HG03571 (cell line): ENCODE measurements at regions not wholly inside any gene's neighbourhood (a gene's known extent, or its start where the extent isn't known, plus 50 kb on each side); places are given as distances from the start of the nearest gene placed in this dataset.
"Not testable (repeated sequence)": the region's sequence is repeated elsewhere in the genome, so short reads cannot be mapped to it uniquely, and the experiment has no call there.

Source experiments
- ATAC-seq: cut with Tn5 transposase; IDR thresholded peaks from one replicate; pipeline ENCODE4 v1.9.1; 2021; ENCODE audit not compliant: unreplicated experiment

- ATAC-seq = no peak
These were observed 129.8 kb upstream of the CHODL start for GRCh38 chr21:18114810-18115209.

DNA sequence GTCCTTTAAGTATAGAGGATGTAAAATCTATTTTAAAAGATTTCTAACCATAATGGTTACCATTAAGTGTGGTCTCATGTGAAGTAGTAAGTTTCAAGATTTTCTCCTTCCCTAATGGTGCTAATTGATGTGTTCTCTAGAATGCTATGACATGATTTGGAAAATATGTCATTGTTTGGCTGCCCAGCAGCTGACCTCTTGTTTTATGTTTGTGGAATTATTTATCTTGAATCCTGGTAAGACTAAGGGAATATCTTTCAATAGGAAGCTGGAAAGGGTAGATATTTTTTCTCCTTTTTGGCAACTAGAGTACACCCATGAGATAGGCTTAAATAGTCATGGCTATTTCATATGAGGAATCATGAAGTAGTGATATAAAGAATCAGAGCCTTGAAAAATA is 139.8 kb upstream of the CHODL start:
- no peak for ATAC-seq

GRCh38 chr21:18096413-18096812 is 148.2 kb upstream of the CHODL start:
- not testable (repeated sequence) for ATAC-seq

GRCh38 chr21:18089786-18090185 is 154.8 kb upstream of the CHODL start:
- no peak for ATAC-seq

DNA sequence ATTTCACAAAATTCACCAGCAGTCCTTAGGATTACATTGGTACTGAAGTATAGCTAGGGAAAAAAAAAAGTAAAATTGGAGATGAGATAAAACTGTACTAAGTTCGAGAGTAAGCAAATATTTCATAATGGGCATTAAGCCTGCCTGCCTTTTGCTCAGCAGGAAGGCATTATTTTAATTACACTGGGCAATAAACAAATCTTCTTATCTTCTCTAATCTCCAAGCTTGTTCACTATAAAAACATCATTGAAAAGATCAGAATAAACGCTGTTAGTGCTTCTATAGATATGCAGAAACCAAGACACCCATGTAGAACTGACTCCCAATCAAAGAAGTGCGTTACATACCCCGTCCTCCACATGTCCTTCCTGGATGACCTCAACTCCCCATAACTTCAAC is 174.2 kb upstream of the CHODL start:
- no peak for ATAC-seq

DNA sequence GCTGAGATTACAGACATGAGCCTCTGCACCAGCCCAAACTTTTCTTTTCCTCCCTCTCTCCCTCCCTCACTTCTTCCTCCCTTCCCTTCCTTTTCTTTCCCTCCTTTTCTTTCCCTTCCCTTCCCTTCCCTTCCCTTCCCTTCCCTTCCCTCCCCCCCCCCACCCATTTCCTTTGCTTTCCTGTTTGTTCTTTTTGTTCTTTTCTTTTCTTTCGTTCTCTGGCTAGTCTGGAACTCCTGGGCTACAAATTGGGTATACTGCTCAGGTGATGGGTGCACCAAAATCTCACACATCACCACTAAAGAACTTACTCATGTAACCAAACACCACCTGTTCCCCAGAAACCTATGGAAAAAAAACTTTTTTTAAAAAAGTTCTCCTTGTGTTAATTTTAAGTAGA is 174.8 kb upstream of the CHODL start:
- ATAC-seq = no peak

- ATAC-seq = no peak
These were observed 184.2 kb upstream of the CHODL start for GRCh38 chr21:18060402-18060801.

DNA sequence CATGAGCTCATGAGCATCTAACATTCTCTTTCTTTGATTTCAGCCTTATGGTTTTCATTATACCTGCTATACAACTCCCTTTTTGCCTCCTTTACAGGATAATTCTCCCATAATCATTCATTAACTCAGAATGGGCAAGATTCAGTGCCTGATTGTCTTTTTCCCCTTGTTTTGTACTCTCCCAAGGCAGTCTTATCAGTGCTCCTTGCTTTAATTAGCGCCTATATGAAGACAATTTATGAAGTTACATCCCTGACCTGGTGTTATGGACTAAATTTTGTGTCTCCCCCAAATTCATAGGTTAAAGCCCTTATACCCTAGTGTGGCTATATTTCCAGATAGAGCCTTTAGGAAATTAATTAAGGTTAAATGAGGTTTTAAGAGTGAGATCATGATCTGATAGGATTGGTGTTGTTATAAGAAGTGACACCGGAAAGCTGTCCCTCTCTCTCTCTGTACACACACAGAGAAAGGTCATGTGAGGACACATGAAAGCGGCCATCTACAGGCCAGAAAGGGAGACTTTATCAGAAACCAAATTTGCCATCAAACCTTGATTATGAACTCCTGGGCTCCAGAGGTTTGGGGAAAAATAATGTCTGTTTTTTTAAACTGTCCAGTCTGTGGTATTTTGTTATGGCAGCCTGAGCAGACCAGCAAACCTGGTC is 185.8 kb upstream of the CHODL start:
- no peak for ATAC-seq

DNA sequence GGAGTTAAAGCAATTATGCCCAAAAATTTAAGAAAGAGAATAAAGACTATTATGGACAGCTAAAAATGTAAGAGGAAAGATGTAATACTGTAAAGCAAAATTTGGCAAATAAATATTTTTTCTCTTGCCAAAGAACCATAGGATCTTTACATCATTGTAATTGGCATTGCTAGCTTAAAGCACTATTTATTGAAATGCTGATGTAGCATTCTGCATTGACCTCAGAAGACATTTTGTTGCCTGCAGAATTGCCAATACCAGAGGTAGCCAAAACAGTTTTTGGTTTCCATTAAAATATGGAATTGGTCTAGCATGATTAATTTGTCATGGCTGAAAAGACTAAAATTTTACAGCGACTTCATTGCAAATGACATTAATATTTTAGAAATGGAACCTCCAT is 191.5 kb upstream of the CHODL start:
- ATAC-seq = no peak

DNA sequence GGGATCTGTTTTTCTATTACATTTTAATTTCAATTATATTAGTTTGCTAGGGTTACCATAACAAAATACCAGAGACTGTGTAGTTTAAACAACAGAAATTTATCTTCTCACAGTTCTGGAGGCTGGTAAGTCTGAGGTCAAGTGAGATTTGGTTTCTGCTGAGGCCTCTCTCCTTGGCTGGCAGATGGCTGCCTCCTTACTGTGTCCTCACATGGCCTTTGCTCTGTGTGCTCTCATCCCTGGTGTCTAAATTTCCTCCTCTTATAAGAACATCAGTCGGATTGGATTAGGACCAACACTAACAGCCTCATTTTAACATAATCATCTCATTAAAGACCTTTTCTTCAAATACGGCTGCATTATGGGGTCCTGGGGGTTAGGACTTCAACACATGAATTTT is 195.2 kb upstream of the CHODL start:
- no peak for ATAC-seq

- ATAC-seq = no peak
These were observed 203.6 kb upstream of the CHODL start for GRCh38 chr21:18041012-18041411.

DNA sequence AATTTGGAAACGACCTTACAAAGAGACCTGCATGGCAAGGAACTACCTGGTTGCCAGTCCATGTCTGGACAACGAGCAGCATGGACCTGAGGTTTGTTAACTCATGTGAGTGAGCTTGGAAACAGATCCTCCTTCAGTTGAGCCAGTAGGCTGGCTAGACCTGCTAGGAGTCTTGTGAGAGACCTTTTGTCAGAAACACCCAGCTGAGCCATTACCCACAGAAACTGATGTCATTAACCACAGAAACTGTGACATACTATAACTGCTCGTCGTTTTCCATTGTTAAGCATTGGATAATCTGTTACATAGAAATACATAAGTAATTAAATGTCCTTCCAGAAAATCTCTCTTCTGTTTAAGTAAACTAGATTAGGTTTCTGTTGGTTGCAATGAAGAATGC is 211.1 kb upstream of the C21orf91 start:
- ATAC-seq = no peak

- no peak for ATAC-seq
These were observed 207.2 kb upstream of the C21orf91 start for GRCh38 chr21:18026359-18026758.

GRCh38 chr21:18023711-18024110 is 204.6 kb upstream of the C21orf91 start:
- ATAC-seq = no peak

- no peak for ATAC-seq
These were observed 204.0 kb upstream of the C21orf91 start for GRCh38 chr21:18023157-18023556.

- no peak for ATAC-seq
These were observed 188.0 kb upstream of the C21orf91 start for GRCh38 chr21:18007121-18007520.

DNA sequence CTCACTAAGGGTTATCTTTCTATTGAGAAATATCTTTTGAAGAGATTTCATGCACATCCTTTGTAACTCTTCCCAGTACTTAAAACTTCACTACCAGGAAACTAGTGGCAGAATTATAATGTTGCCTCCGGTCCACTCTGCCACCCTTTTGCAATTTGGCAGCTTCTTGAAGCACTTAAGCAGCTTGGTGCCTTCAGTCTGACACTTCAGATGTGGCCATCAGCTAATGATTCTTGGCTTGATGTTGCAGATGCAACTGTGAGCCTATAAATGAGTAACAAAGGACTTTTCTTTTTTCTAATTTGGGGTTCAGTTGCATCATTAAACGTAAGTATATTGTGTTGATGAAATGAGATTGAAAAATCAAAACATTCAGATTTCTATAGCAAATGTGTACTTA is 187.5 kb upstream of the C21orf91 start:
- no peak for ATAC-seq

DNA sequence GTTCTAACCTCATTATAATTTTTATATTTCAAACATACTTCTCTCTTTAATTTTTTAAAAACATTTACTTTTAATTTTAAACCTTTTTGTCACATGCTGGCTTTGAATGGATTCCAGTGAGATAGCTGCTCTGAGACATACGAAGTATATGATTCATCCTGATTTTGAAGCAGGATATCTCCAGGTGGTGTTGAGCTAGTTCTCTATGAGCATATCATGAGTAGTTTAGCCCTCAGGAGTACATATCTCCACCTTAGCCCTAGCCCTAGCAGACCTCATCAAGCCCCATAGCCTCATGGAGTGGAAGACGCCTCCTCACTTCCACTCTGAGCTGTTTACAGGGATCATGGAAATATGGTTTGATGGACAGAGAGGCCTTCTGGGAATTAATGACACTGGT is 183.2 kb upstream of the C21orf91 start:
- ATAC-seq = no peak

DNA sequence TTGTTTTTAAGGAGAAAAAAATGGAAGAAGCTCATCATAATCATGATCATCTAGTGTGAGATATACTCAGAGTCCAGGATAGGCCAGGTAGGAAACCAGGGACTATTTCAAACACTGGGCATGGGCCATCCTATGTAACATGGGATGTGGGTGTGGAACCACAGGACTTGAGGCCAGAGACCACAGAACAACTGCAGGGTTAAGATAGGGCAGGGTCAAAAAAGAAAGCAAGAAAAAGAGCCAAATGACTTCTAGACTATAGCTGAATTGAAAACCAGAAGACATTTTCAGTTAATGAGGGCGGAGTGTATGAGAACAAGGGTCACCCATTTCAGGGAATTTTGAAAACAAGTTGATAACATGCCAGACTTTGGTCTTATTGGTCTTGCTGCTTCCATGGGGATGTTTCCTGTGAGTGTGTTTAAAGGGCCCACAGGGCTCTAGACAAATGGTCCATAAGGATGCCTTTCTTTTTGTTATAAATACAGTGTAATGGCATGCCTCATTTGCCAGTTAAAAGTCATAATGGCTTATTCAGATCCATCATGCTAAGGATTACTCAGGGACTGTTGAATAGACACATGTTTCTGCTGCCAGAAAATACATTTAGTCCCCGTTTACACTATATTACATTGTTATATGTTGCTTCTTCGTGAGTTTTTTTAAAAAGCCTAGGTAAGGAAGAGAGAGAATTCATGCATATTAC is 182.0 kb upstream of the C21orf91 start:
- no peak for ATAC-seq

- ATAC-seq = not testable (repeated sequence)
These were observed 179.4 kb upstream of the C21orf91 start for GRCh38 chr21:17998599-17998998.

DNA sequence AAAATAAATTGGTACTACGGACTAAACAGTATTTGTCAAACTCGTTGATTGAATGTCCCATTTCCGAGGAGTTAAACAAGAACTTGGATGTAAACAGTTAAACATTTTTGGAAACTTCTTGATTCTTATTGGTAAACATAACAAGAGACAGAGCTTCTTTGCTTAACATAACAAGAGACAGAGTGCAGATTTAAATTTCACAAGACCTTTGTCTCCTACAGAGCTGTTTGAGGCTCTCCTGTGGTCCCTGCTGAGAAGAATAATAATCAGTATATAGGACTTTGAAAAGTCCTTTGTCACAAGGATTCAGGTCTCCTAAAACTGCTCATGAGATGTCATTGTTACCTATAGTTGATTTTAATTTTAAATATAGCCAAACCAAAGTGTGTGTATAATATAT is 170.6 kb upstream of the C21orf91 start:
- ATAC-seq = no peak

- no peak for ATAC-seq
These were observed 168.9 kb upstream of the C21orf91 start for GRCh38 chr21:17988102-17988437.
